GM18508 (cell line): ENCODE measurements at regions not wholly inside any gene's neighbourhood (a gene's known extent, or its start where the extent isn't known, plus 50 kb on each side); places are given as distances from the start of the nearest gene placed in this dataset.

ENCODE experiments used
- ATAC-seq: cut with Tn5 transposase; IDR thresholded peaks from one replicate; pipeline ENCODE4 v1.9.1; 2021; ENCODE audit warnings: moderate number of reproducible peaks; ENCODE audit not compliant: insufficient read depth, unreplicated experiment

GRCh38 chr3:6512172-6512800, 348.6 kb upstream of the GRM7 start:
- no peak for ATAC-seq

GRCh38 chr3:6516143-6516542, 344.8 kb upstream of the GRM7 start:
- no peak for ATAC-seq

- no peak for ATAC-seq
These were observed 344.2 kb upstream of the GRM7 start for GRCh38 chr3:6516694-6517093.

- ATAC-seq = no peak
These were observed 342.1 kb upstream of the GRM7 start for GRCh38 chr3:6518709-6519345.

GRCh38 chr3:6521369-6522113, 339.4 kb upstream of the GRM7 start:
- no peak for ATAC-seq

- no peak for ATAC-seq
These were observed 338.7 kb upstream of the GRM7 start for GRCh38 chr3:6522191-6522590.

- no peak for ATAC-seq
These were observed 337.9 kb upstream of the GRM7 start for GRCh38 chr3:6523043-6523442.

GRCh38 chr3:6524479-6524878, 336.4 kb upstream of the GRM7 start:
- no peak for ATAC-seq

- no peak for ATAC-seq
These were observed 334.6 kb upstream of the GRM7 start for GRCh38 chr3:6526321-6526720.

- no peak for ATAC-seq
These were observed 334.1 kb upstream of the GRM7 start for GRCh38 chr3:6526861-6527260.

GRCh38 chr3:6528951-6529350, 332.0 kb upstream of the GRM7 start:
- ATAC-seq = no peak

GRCh38 chr3:6531153-6531552, 329.8 kb upstream of the GRM7 start:
- no peak for ATAC-seq

- ATAC-seq = no peak
These were observed 328.8 kb upstream of the GRM7 start for GRCh38 chr3:6532101-6532500.

- no peak for ATAC-seq
These were observed 319.9 kb upstream of the GRM7 start for GRCh38 chr3:6540981-6541380.

GRCh38 chr3:6542795-6543194, 318.1 kb upstream of the GRM7 start:
- ATAC-seq = no peak

- ATAC-seq = no peak
These were observed 311.6 kb upstream of the GRM7 start for GRCh38 chr3:6549296-6549695.

GRCh38 chr3:6551165-6551564, 309.8 kb upstream of the GRM7 start:
- no peak for ATAC-seq

GRCh38 chr3:6560259-6560658, 300.7 kb upstream of the GRM7 start:
- no peak for ATAC-seq

GRCh38 chr3:6567241-6567640, 293.7 kb upstream of the GRM7 start:
- no peak for ATAC-seq

- no peak for ATAC-seq
These were observed 291.9 kb upstream of the GRM7 start for GRCh38 chr3:6568999-6569493.

- no peak for ATAC-seq
These were observed 289.5 kb upstream of the GRM7 start for GRCh38 chr3:6571448-6571847.
